ENCODE measurements at regions not wholly inside any gene's neighbourhood (a gene's known extent, or its start where the extent isn't known, plus 50 kb on each side); places are given as distances from the start of the nearest gene placed in this dataset.
"Not testable (repeated sequence)": the region's sequence is repeated elsewhere in the genome, so short reads cannot be mapped to it uniquely, and the experiment has no call there.

- Histone ChIP-seq H3K4me3 (ENCODE audit: low read depth, low read length) (no peak overlapping the region), H3K27me3 (ENCODE audit: control insufficient read depth, insufficient read depth, low read length) (no peaks in the 10 kb centered on the region), H3K36me3 (ENCODE audit: control insufficient read depth, insufficient read depth, low read length) (no peaks in the 10 kb centered on the region)
- TF ChIP-seq, protein P1, sequence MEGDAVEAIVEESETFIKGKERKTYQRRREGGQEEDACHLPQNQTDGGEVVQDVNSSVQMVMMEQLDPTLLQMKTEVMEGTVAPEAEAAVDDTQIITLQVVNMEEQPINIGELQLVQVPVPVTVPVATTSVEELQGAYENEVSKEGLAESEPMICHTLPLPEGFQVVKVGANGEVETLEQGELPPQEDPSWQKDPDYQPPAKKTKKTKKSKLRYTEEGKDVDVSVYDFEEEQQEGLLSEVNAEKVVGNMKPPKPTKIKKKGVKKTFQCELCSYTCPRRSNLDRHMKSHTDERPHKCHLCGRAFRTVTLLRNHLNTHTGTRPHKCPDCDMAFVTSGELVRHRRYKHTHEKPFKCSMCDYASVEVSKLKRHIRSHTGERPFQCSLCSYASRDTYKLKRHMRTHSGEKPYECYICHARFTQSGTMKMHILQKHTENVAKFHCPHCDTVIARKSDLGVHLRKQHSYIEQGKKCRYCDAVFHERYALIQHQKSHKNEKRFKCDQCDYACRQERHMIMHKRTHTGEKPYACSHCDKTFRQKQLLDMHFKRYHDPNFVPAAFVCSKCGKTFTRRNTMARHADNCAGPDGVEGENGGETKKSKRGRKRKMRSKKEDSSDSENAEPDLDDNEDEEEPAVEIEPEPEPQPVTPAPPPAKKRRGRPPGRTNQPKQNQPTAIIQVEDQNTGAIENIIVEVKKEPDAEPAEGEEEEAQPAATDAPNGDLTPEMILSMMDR (IDR thresholded peaks at IDR 0.05; ENCODE audit: insufficient read depth, low read depth, low read length): no peak
- no peak for DNase-seq (ENCODE audit: low read depth)
- CTCF ChIA-PET: no interaction called here
- POLR2A ChIA-PET: interaction anchor here (0.6 kb wide), 1 partner anchor 244 kb away, joined by 7 read pairs; no protein-coding TSS in a partner anchor
Observed at GRCh38 chr2:190150413-190150812, 87.9 kb upstream of the MSTN start.

GRCh38 chr2:190149908-190150307 is 87.4 kb upstream of the MSTN start:
- H3K4me3 ChIP-seq (ENCODE audit: low read depth, low read length): no peak overlapping the region
- POLR2A ChIA-PET: interaction anchor here (0.6 kb wide), 1 partner anchor 244 kb away, joined by 7 read pairs; no protein-coding TSS in a partner anchor
- no peak for DNase-seq (ENCODE audit: low read depth)

GRCh38 chr2:190149200-190149599 is 86.7 kb upstream of the MSTN start:
- Histone ChIP-seq H3K27me3 (ENCODE audit: control insufficient read depth, insufficient read depth, low read length) (no peaks in the 10 kb centered on the region), H3K36me3 (ENCODE audit: control insufficient read depth, insufficient read depth, low read length) (no peaks in the 10 kb centered on the region), H3K4me3 (ENCODE audit: low read depth, low read length) (no peak overlapping the region)
- TF ChIP-seq, protein P1 (IDR thresholded peaks at IDR 0.05; ENCODE audit: insufficient read depth, low read depth, low read length): no peak
- ChIA-PET CTCF (no interaction called here), POLR2A (no interaction called here)
- no peak for DNase-seq (ENCODE audit: low read depth)

More at GRCh38 chr2:190149908-190150307, 87.4 kb upstream of the MSTN start:
- CTCF ChIA-PET: no interaction called here
- Histone ChIP-seq H3K27me3 (ENCODE audit: control insufficient read depth, insufficient read depth, low read length) (no peaks in the 10 kb centered on the region), H3K36me3 (ENCODE audit: control insufficient read depth, insufficient read depth, low read length) (no peaks in the 10 kb centered on the region)
- TF ChIP-seq, protein P1 (IDR thresholded peaks at IDR 0.05; ENCODE audit: insufficient read depth, low read depth, low read length): no peak

DNA sequence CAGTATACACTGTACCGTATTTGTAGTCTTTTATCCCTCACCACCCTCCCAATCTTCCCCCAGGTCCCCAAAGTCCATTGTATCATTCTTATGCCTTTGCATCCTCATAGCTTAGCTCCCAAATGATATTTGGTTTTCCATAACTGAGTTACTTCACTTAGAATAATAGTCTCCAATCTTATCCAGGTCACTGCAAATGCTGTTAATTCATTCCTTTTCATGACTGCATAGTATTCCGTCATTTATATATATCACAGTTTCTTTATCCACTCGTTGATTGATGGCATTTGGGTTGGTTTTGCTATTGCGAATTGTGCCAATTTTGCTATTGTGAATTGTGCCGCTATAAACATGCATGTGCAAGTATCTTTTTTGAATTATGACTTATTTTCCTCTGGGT is 83.6 kb upstream of the MSTN start:
- POLR2A ChIA-PET; DNase-seq (ENCODE audit: low read depth); H3K4me3 ChIP-seq (ENCODE audit: low read depth, low read length); CTCF ChIA-PET; H3K36me3 ChIP-seq (ENCODE audit: control insufficient read depth, insufficient read depth, low read length); H3K27me3 ChIP-seq (ENCODE audit: control insufficient read depth, insufficient read depth, low read length): not testable (repeated sequence)

- H3K4me3 ChIP-seq (ENCODE audit: low read depth, low read length); CTCF ChIA-PET; H3K36me3 ChIP-seq (ENCODE audit: control insufficient read depth, insufficient read depth, low read length); POLR2A ChIA-PET; H3K27me3 ChIP-seq (ENCODE audit: control insufficient read depth, insufficient read depth, low read length); DNase-seq (ENCODE audit: low read depth): not testable (repeated sequence)
Observed at GRCh38 chr2:190140474-190140873, 77.9 kb upstream of the MSTN start.

- Histone ChIP-seq H3K27me3 (ENCODE audit: control insufficient read depth, insufficient read depth, low read length) (no peaks in the 10 kb centered on the region), H3K36me3 (ENCODE audit: control insufficient read depth, insufficient read depth, low read length) (no peaks in the 10 kb centered on the region), H3K4me3 (ENCODE audit: low read depth, low read length) (no peak overlapping the region)
- ChIA-PET CTCF (interaction anchor here (1.5 kb wide), 1 partner anchor 11 kb away, joined by 6 read pairs; no protein-coding TSS in a partner anchor), POLR2A (no interaction called here)
- TF ChIP-seq, protein P1 (IDR thresholded peaks at IDR 0.05; ENCODE audit: insufficient read depth, low read depth, low read length): no peak
- DNase-seq (ENCODE audit: low read depth): no peak
Observed at GRCh38 chr2:190139371-190139770, 76.8 kb upstream of the MSTN start.
